PC-3 (cell line): ENCODE measurements at regions not wholly inside any gene's neighbourhood (a gene's known extent, or its start where the extent isn't known, plus 50 kb on each side); places are given as distances from the start of the nearest gene placed in this dataset.

Source experiments
- ATAC-seq: fragments of 200-7000 bp; cut with Tn5 transposase; 2 replicates; pipeline ENCODE4 v1.9.1; 2020; ENCODE audit warnings: mild to moderate bottlenecking, moderate library complexity
- BruUV-seq: library from RNA; stranded (reverse); fragments of 400-500 nt; replicated peaks from 2 replicates; lab custom pipeline; 2021; lab: Mats Ljungman, UMichigan
- CTCF ChIA-PET: fragments of 300-600 bp; sonication (Branson Sonifier 250); formaldehyde crosslinking; loops from one replicate; lab custom pipeline; 2022; ENCODE audit warnings: antibody characterized with exemption; lab: Charles Lee
- POLR2A ChIA-PET: fragments of 300-600 bp; sonication (Branson Sonifier 250); formaldehyde crosslinking; loops from one replicate; lab custom pipeline; 2022; ENCODE audit warnings: antibody characterized with exemption; ENCODE audit not compliant: unreplicated experiment; lab: Charles Lee
- DNase-seq: peaks from one replicate; pipeline ENCODE4 v3.0.0-alpha.2; 2015
- H2AFZ ChIP-seq: fragments of 300-600 bp; sonication (generic); 2 replicates; pipeline ENCODE4 v1.6.0; 2016; ENCODE audit warnings: antibody characterized with exemption, low read length
- H3F3A ChIP-seq: fragments of 300-600 bp; sonication (generic); one replicate; pipeline ENCODE4 v1.6.0; 2017; ENCODE audit warnings: antibody characterized with exemption, low read length, control low read depth, mild to moderate bottlenecking; ENCODE audit not compliant: unreplicated experiment
- H3K27ac ChIP-seq: fragments of 300-600 bp; sonication (generic); 2 replicates; pipeline ENCODE4 v1.5.1; 2016; ENCODE audit warnings: mild to moderate bottlenecking, low read length
- H3K27me3 ChIP-seq: fragments of 300-600 bp; sonication (generic); 2 replicates; pipeline ENCODE4 v1.6.1; 2016; ENCODE audit warnings: low read length, mixed read lengths
- H3K36me3 ChIP-seq: fragments of 300-600 bp; sonication (generic); 2 replicates; pipeline ENCODE4 v1.6.1; 2016; ENCODE audit warnings: low read depth, mixed run types, low read length, mixed read lengths
- H3K4me1 ChIP-seq: fragments of 300-600 bp; sonication (generic); 2 replicates; pipeline ENCODE4 v1.5.1; 2016; ENCODE audit warnings: low read length; ENCODE audit not compliant: insufficient read depth
- H3K4me2 ChIP-seq: fragments of 300-600 bp; sonication (generic); 2 replicates; pipeline ENCODE4 v1.6.0; 2016; ENCODE audit warnings: low read length
- H3K4me3 ChIP-seq: fragments of 300-600 bp; sonication (generic); 2 replicates; pipeline ENCODE4 v1.5.1; 2016; ENCODE audit warnings: mild to moderate bottlenecking, low read length, mixed read lengths
- H3K79me2 ChIP-seq: fragments of 300-600 bp; sonication (generic); 2 replicates; pipeline ENCODE4 v1.6.1; 2017; ENCODE audit warnings: low read length, mixed read lengths
- H3K9ac ChIP-seq: fragments of 300-600 bp; sonication (generic); 2 replicates; pipeline ENCODE4 v1.6.0; 2016; ENCODE audit warnings: mild to moderate bottlenecking, low read length
- H3K9me2 ChIP-seq: fragments of 300-600 bp; sonication (generic); replicated peaks from 2 replicates; pipeline ENCODE4 v1.6.1; 2016; ENCODE audit warnings: mixed run types, low read length, mixed read lengths
- H3K9me3 ChIP-seq: fragments of 300-600 bp; sonication (generic); 2 replicates; pipeline ENCODE4 v1.6.1; 2016; ENCODE audit warnings: low read length, mixed read lengths
- H4K20me1 ChIP-seq: fragments of 300-600 bp; sonication (generic); 2 replicates; pipeline ENCODE4 v1.6.1; 2016; ENCODE audit warnings: low read length, mixed read lengths
- EZH2 ChIP-seq: fragments of 300-600 bp; sonication (generic); IDR thresholded peaks from one replicate; pipeline ENCODE4 v1.6.1; 2017; ENCODE audit warnings: antibody characterized with exemption, mild to moderate bottlenecking, low read length; ENCODE audit not compliant: unreplicated experiment
- EZH2phosphoT487 ChIP-seq: fragments of 300-600 bp; sonication (generic); IDR thresholded peaks from 2 replicates; pipeline ENCODE4 v1.6.1; 2018; ENCODE audit warnings: mild to moderate bottlenecking, antibody characterized with exemption, low read length, borderline replicate concordance
- intact Hi-C: fragments of 100-400 bp; cut with micrococcal nuclease; formaldehyde crosslinking; loops from 2 replicates; pipeline ENCODE4 v1.9.0; 2023
- TF ChIP-seq, protein P1 (sequence below): fragments of 300-600 bp; sonication (generic); conservative IDR thresholded peaks from 2 replicates; pipeline ENCODE4 v1.5.1; 2017; ENCODE audit warnings: antibody characterized with exemption, low read depth, mild to moderate bottlenecking, low read length

DNA sequence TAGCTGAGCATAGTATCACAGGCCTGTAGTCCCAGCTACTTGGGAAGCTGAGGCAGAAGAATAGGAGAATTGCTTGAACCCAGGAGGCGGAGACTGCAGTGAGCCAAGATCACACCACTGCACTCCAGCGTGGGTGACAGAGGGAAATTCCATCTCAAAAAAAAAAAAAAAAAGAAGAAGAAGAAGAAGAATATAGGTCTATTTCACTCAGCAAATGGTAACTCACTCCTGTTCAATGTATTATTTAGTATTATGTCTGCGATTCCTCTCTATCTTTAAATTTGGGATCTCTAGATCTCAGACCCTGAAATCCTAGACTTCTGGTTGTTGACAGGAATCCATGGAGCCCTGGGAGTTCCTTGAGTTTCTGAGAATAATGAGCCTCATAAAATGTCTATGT is 98.6 kb downstream of the HFE start:
- no peak overlapping the region for H3K9ac ChIP-seq
- no peak overlapping the region for H3K27ac ChIP-seq
- H3F3A ChIP-seq: no peaks in the 10 kb centered on the region
- no peak overlapping the region for H3K4me2 ChIP-seq
- no peak for TF ChIP-seq EZH2phosphoT487
- TF ChIP-seq, protein P1, sequence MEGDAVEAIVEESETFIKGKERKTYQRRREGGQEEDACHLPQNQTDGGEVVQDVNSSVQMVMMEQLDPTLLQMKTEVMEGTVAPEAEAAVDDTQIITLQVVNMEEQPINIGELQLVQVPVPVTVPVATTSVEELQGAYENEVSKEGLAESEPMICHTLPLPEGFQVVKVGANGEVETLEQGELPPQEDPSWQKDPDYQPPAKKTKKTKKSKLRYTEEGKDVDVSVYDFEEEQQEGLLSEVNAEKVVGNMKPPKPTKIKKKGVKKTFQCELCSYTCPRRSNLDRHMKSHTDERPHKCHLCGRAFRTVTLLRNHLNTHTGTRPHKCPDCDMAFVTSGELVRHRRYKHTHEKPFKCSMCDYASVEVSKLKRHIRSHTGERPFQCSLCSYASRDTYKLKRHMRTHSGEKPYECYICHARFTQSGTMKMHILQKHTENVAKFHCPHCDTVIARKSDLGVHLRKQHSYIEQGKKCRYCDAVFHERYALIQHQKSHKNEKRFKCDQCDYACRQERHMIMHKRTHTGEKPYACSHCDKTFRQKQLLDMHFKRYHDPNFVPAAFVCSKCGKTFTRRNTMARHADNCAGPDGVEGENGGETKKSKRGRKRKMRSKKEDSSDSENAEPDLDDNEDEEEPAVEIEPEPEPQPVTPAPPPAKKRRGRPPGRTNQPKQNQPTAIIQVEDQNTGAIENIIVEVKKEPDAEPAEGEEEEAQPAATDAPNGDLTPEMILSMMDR: no peak
- TF ChIP-seq EZH2: no peak
- H3K79me2 ChIP-seq: no peaks in the 10 kb centered on the region
- H3K36me3 ChIP-seq: no peaks in the 10 kb centered on the region; the same call in 1 of the 2 replicates
- no peak for DNase-seq
- H3K9me2 ChIP-seq: no peaks in the 10 kb centered on the region
- no peaks in the 10 kb centered on the region for H4K20me1 ChIP-seq
- H2AFZ ChIP-seq: no peak overlapping the region
- H3K4me1 ChIP-seq: no peaks in the 10 kb centered on the region
- ChIA-PET POLR2A (no interaction called here), CTCF (no interaction called here)
- H3K9me3 ChIP-seq: no peaks in the 10 kb centered on the region
- intact Hi-C loops: no loop called here
- BruUV-seq: no TSS peak
- H3K4me3 ChIP-seq: no peak overlapping the region
- no peak for ATAC-seq
- no peaks in the 10 kb centered on the region for H3K27me3 ChIP-seq

DNA sequence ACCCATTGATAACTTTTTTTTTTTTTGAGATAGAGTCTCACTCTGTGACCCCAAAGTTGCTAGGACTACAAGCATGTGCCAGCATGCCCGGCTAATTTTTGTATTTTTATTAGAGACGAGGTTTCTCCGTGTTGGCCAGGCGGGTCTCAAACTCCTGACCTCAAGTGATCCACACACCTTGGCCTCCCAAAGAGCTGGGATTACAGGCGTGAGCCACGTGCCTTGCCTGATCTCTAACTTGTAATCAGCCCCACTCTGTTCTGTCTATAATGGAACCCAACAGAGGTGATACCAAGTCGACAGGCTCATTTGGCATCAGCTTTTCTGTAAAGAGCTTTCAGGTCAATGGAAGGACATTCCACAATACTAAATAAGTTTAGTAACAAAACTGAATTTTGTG is 99.4 kb downstream of the HFE start:
- intact Hi-C loops: no loop called here
- no peaks in the 10 kb centered on the region for H3K9me3 ChIP-seq
- no peaks in the 10 kb centered on the region; the same call in 1 of the 2 replicates for H3K36me3 ChIP-seq
- no peaks in the 10 kb centered on the region for H3K27me3 ChIP-seq
- H4K20me1 ChIP-seq: no peaks in the 10 kb centered on the region
- POLR2A ChIA-PET: interaction anchor here (0.7 kb wide), 1 partner anchor 52 kb away, joined by 8 read pairs; no protein-coding TSS in a partner anchor
- H3K4me3 ChIP-seq: no peak overlapping the region
- no peak overlapping the region for H3K9ac ChIP-seq
- TF ChIP-seq, protein P1: no peak
- TF ChIP-seq EZH2 (no peak), EZH2phosphoT487 (no peak)
- DNase-seq (no peak), ATAC-seq (no peak)
- no peaks in the 10 kb centered on the region for H3K79me2 ChIP-seq
- no peak overlapping the region for H3K4me2 ChIP-seq
- CTCF ChIA-PET: no interaction called here
- H3K27ac ChIP-seq: no peak overlapping the region
- BruUV-seq: no TSS peak
- no peaks in the 10 kb centered on the region for H3K9me2 ChIP-seq
- no peaks in the 10 kb centered on the region for H3F3A ChIP-seq
- no peaks in the 10 kb centered on the region for H3K4me1 ChIP-seq
- H2AFZ ChIP-seq: no peak overlapping the region

DNA sequence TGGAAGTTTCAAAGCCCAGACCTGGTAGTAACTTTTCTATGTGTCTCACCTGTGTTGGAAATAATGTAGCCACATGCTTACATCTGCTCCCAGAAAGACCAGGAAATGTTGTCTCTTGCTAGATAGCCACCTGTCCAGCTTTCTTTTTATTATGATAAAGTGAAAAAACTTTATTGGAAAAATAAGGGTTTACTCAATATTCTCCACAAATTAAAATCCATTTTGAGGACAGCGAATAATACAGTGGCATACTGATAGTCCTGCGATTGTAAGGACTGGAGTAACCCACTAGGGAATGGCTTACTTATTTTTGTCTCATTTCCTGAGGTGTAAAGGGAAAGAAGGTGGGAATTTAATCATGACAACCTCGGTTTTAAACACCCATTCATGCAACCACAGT is 100.1 kb downstream of the HFE start:
- no peaks in the 10 kb centered on the region for H3K9me2 ChIP-seq
- no peak overlapping the region for H3K4me2 ChIP-seq
- CTCF ChIA-PET: no interaction called here
- no peaks in the 10 kb centered on the region for H3K9me3 ChIP-seq
- no peaks in the 10 kb centered on the region for H4K20me1 ChIP-seq
- no peaks in the 10 kb centered on the region for H3F3A ChIP-seq
- H3K9ac ChIP-seq: no peak overlapping the region
- no peak overlapping the region for H2AFZ ChIP-seq
- POLR2A ChIA-PET: no interaction called here
- H3K27ac ChIP-seq: no peak overlapping the region
- no peak overlapping the region for H3K4me3 ChIP-seq
- H3K27me3 ChIP-seq: no peaks in the 10 kb centered on the region
- no peak for DNase-seq
- no TSS peak for BruUV-seq
- H3K79me2 ChIP-seq: no peaks in the 10 kb centered on the region
- H3K4me1 ChIP-seq: no peaks in the 10 kb centered on the region
- TF ChIP-seq EZH2 (no peak), EZH2phosphoT487 (no peak)
- intact Hi-C loops: no loop called here
- ATAC-seq: no peak
- H3K36me3 ChIP-seq: no peaks in the 10 kb centered on the region; the same call in 1 of the 2 replicates
